ENCODE measurements at regions not wholly inside any gene's neighbourhood (a gene's known extent, or its start where the extent isn't known, plus 50 kb on each side); places are given as distances from the start of the nearest gene placed in this dataset.

DNA sequence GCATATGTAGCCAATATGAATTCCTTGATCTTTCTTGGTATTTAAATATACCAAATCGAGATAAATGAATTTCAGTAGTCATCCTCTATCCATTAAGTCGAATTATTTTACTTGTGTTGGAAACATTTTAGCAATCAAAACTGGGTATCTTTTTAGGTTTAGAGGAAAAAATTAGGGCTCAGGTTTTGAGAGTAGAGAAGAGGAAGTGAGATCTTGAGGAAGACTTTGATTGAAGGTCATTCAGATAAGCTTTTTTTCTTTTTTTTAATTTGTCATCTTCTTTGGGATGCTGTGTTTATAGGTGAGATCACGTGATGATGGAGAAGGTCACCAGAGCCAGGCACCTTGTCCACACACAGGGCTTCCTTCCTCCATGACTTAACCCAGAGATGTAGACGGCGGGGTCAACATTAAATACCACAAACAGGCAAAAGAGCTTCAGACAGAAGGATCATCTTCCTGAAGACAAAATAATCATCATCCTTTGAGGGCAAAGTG lies 750.1 kb downstream of the RNF144A start:
- Histone ChIP-seq H3K36me3 (no peaks in the 10 kb centered on the region), H3K27me3 (replicated peaks; ENCODE audit: insufficient read depth) (no peaks in the 10 kb centered on the region), H3K4me3 (no peak overlapping the region), H3K27ac (no peak overlapping the region), H3K4me1 (ENCODE audit: control insufficient read depth in 1 of 2, low read depth in 2 of 2) (no peaks in the 10 kb centered on the region), H3K9me3 (no peaks in the 10 kb centered on the region)
- ATAC-seq (ENCODE audit: insufficient number of reproducible peaks, low FRiP score, low read depth) (no peak), DNase-seq (ENCODE audit: low spot score) (no peak)
- TF ChIP-seq CTCF (IDR thresholded peaks at IDR 0.05): no peak

DNA sequence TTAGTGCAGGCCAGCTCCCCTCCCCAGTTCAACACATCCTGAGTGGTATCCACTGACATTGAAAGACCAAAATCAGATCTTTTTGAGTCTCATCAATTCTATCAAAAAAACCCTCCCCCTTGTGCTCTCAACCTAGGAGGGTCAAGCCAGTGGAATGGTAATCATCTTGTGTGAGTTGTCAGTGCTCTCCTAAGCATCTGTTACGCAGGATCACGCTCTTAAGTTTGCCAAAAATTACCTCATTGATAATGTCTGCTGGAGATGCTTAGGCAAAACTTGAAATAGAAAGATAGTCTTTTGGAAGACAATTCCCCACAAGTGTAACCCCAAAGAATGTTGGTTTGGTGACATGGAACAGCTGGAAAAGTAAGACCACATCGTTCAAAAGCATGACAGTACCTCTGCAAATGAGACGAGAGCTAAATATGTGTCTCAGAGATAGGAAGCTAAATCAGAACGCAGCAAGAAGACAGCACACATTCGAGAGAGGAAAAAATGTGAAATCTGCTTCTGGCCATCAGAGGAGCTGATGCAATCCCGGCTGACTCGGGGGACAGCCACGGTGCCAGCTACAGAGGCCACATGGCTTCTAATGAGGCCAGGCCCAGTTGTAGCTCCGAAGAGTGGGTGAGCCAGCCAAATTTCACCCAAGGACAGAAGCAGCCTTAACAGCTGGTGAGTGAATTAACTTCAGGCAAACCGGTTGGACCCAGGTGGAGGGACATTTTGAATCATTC lies 753.9 kb downstream of the RNF144A start:
- ATAC-seq (ENCODE audit: insufficient number of reproducible peaks, low FRiP score, low read depth): no peak
- DNase-seq (ENCODE audit: low spot score): no peak
- Histone ChIP-seq H3K4me1 (ENCODE audit: control insufficient read depth in 1 of 2, low read depth in 2 of 2) (no peaks in the 10 kb centered on the region), H3K27ac (no peak overlapping the region), H3K4me3 (no peak overlapping the region), H3K27me3 (replicated peaks; ENCODE audit: insufficient read depth) (no peaks in the 10 kb centered on the region), H3K36me3 (no peaks in the 10 kb centered on the region), H3K9me3 (no peaks in the 10 kb centered on the region)
- no peak for TF ChIP-seq CTCF (IDR thresholded peaks at IDR 0.05)

DNA sequence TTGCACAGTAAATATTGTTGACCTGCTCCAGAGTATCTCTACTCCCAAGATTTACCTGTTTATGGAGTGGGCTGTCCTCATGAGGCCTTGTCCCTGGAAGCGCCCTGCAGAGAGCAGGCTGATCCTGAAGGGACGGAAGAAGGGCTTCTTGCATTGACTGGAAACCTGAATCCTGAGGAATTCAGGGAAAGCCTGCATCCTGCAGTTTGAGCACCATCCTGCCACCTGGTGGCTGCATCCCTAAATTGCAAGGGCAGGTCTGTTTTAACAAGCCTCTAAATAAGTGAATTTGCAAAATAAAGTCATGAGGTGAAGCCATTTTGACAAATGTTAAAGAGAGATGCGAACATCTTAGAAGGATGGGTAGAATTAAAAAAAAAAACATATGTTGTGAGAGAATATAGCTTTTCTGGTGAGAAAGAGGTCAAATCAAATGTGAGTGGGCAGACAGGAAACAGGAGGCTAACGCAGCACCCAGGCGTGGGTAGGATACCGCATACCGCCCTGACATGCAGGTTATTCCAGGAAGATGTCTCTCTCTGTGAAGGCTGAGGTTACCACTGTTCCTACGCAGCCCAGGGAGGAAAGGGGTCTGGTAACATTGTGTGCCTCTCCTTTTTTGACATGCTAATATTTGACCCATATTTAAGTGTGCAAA lies 754.9 kb downstream of the RNF144A start:
- Histone ChIP-seq H3K36me3 (no peaks in the 10 kb centered on the region), H3K27ac (no peak overlapping the region), H3K4me3 (no peak overlapping the region), H3K27me3 (replicated peaks; ENCODE audit: insufficient read depth) (no peaks in the 10 kb centered on the region), H3K9me3 (no peaks in the 10 kb centered on the region), H3K4me1 (ENCODE audit: control insufficient read depth in 1 of 2, low read depth in 2 of 2) (no peaks in the 10 kb centered on the region)
- DNase-seq (ENCODE audit: low spot score): no peak
- ATAC-seq (ENCODE audit: insufficient number of reproducible peaks, low FRiP score, low read depth): no peak
- TF ChIP-seq CTCF (IDR thresholded peaks at IDR 0.05): no peak

DNA sequence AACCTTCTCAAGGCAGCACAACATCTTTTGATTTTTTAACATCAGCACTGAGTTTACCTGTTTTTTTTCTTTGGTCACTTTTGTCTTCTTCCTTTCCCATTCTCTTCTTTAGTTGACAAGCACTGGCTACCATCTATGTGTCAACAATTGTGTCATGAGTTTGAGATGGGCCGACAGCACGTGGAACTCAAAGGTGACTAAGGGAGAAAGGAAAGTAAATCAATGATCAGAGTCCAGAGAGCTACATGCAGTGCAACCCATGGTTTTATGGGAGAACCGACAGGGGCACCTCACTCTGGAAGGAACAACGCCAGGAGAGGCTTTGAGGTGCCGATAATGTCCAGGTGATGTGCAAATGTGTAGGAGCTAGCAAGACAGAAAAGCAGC lies 755.5 kb downstream of the RNF144A start:
- Histone ChIP-seq H3K27ac (no peak overlapping the region), H3K27me3 (replicated peaks; ENCODE audit: insufficient read depth) (no peaks in the 10 kb centered on the region), H3K4me1 (ENCODE audit: control insufficient read depth in 1 of 2, low read depth in 2 of 2) (no peaks in the 10 kb centered on the region), H3K9me3 (no peaks in the 10 kb centered on the region), H3K36me3 (no peaks in the 10 kb centered on the region), H3K4me3 (no peak overlapping the region)
- TF ChIP-seq CTCF (IDR thresholded peaks at IDR 0.05): no peak
- DNase-seq (ENCODE audit: low spot score) (no peak), ATAC-seq (ENCODE audit: insufficient number of reproducible peaks, low FRiP score, low read depth) (no peak)

- ATAC-seq (ENCODE audit: insufficient number of reproducible peaks, low FRiP score, low read depth) (no peak), DNase-seq (ENCODE audit: low spot score) (no peak)
- H3K4me1 ChIP-seq (ENCODE audit: control insufficient read depth in 1 of 2, low read depth in 2 of 2): no peaks in the 10 kb centered on the region
- H3K27me3 ChIP-seq (replicated peaks; ENCODE audit: insufficient read depth): no peaks in the 10 kb centered on the region
- no peaks in the 10 kb centered on the region for H3K36me3 ChIP-seq
- no peak overlapping the region for H3K27ac ChIP-seq
- no peak overlapping the region for H3K4me3 ChIP-seq
- H3K9me3 ChIP-seq: no peaks in the 10 kb centered on the region
- no peak for TF ChIP-seq CTCF (IDR thresholded peaks at IDR 0.05)
Observed at GRCh38 chr2:7673101-7673500, 755.9 kb downstream of the RNF144A start.

All from thoracic aorta (tissue), 2 donors.